Heart right ventricle (tissue), 16 donors: ENCODE measurements at regions not wholly inside any gene's neighbourhood (a gene's known extent, or its start where the extent isn't known, plus 50 kb on each side); places are given as distances from the start of the nearest gene placed in this dataset.

Source experiments
- ATAC-seq, 8 donors: fragments of 200-7000 bp; cut with Tn5 transposase; one replicate each; pipeline ENCODE4 v1.9.1; 2020; ENCODE audit warnings: mild to moderate bottlenecking in 8 of 8, moderate library complexity in 8 of 8, moderate number of reproducible peaks in 1 of 8
- DNase-seq, 2 donors: peaks; one replicate each; pipeline ENCODE4 v3.0.0-alpha.2; 2020
- H3K27ac ChIP-seq, 10 donors: fragments of 200-600 bp; sonication (generic) in 2 of 10; one replicate each; pipeline versions ENCODE4 v1.5.0 to v1.8.0; 2020 to 2022; ENCODE audit warnings: mild to moderate bottlenecking in 3 of 10
- H3K27me3 ChIP-seq, 7 donors: fragments of 200-600 bp; one replicate each; pipeline ENCODE4 v1.8.0; 2021 to 2022; ENCODE audit warnings: mild to moderate bottlenecking in 2 of 7
- H3K36me3 ChIP-seq, 9 donors: fragments of 200-600 bp; sonication (generic) in 1 of 9; one replicate each; pipeline versions ENCODE4 v1.5.0 to v1.8.0; 2020 to 2022; ENCODE audit warnings: mild to moderate bottlenecking in 2 of 9
- H3K4me1 ChIP-seq, 9 donors: fragments of 200-600 bp; sonication (generic) in 1 of 9; one replicate each; pipeline versions ENCODE4 v1.5.0 to v1.8.0; 2020 to 2022; ENCODE audit warnings: mild to moderate bottlenecking in 4 of 9
- H3K4me3 ChIP-seq, 10 donors: fragments of 200-600 bp; sonication (generic) in 2 of 10; one replicate each; pipeline versions ENCODE4 v1.5.0 to v1.8.0; 2020 to 2022; ENCODE audit warnings: mild to moderate bottlenecking in 7 of 10, moderate library complexity in 2 of 10
- H3K9me3 ChIP-seq, 11 donors: fragments of 200-600 bp in 10 of 11; sonication (generic) in 2 of 11; one replicate each; pipeline versions ENCODE4 v1.5.0 to v1.8.0; 2013 to 2022; ENCODE audit warnings: mild to moderate bottlenecking in 2 of 11, control low read depth in 1 of 11, moderate library complexity in 1 of 11
- CTCF ChIP-seq, 9 donors: fragments of 200-600 bp; sonication (generic) in 2 of 9; IDR thresholded peaks; one replicate each; pipeline versions ENCODE4 v1.5.0 to v1.8.0; 2021 to 2022; ENCODE audit warnings: antibody characterized with exemption in 9 of 9, mild to moderate bottlenecking in 5 of 9, moderate library complexity in 1 of 9
- WGBS, 2 donors: extraction: QIAGEN DNeasy Blood & Tissue Kit; methylation state at CpG; one replicate each; pipeline ENCODE4 v1.1.7; 2013; ENCODE audit warnings: inconsistent platforms in 1 of 2; 5-methylcytosine and 5-hydroxymethylcytosine counted together
- intact Hi-C, 10 donors: fragments of 100-400 bp; cut with DNase I; formaldehyde crosslinking; loops; one replicate each; pipeline versions ENCODE4 v1.11.1 to v1.14.2; 2022
- donor health status: Arrhythmogenic right ventricular cardiomyopathy.
- donor health status: ischemic (EF 13 %, LVEDD 7.1; RV severe dilation, severe dysfunction).
- donor health status: healthy with polysubstance abuse.
- donor health status: DM: no; HTN: yes; CAD: no.
- donor health status: DM: no; HTN: no; CAD: no.
- donor health status: ischemic (EF 25% LVEDD 6.9; RV normal size, moderate dysfunction).
- donor health status: ischemic (EF 25% LVEDD 5.7; RV mildly dilated, moderate dysfunction).
- donor health status: healthy.
- donor health status: DM: yes; HTN: yes; CAD: no.
- donor health status: Ischemic cardiomyopathy.
- donor health status: ischemic (EF 35%, LVEDD 5.7; RV mildly dilated, moderate dysfunction).
- donor health status: nonischemic (EF 11% LVEDD 7.7; RV severe dilation, severe dysfunction).
- donor health status: DM: yes; HTN: yes; CAD: no.
- donor health status: PGD.
- donor health status: ischemic (EF 29% LVEDD 5.4; RV normal size, mild dysfunction).
- donor health status: nonischemic (EF 23%, LVEDD 6.1; RV moderate dilation, normal function).

- Histone ChIP-seq H3K4me1 (peaks cover 0 to 3% (median 0%) of the 10 kb centered on the region in 9 donors), H3K27me3 (no peaks in the 10 kb centered on the region), H3K4me3 (no peak overlapping the region), H3K27ac (peak overlapping the region in 1 of 10 donors; percentile 10), H3K36me3 (no peaks in the 10 kb centered on the region), H3K9me3 (peaks cover 0 to 3% (median 0%) of the 10 kb centered on the region in 11 donors)
- ATAC-seq (peak in 4 of 8 donors; percentile 50 to 65 (median 64)), DNase-seq (no peak)
- intact Hi-C loops: no loop called here
- no peak for TF ChIP-seq CTCF (IDR thresholded peaks at IDR 0.05)
- WGBS, 2 donors: 75 to 78% methylated on average over 4 of the region's 4 CpGs
Measured at GRCh38 chr3:31371484-31372177, 161.1 kb upstream of the STT3B start.

GRCh38 chr3:31373681-31374080 is 159.0 kb upstream of the STT3B start:
- DNase-seq (no peak), ATAC-seq (no peak)
- WGBS, 2 donors: 92 to 95% methylated on average over 3 of the region's 3 CpGs
- no peak overlapping the region for H3K4me3 ChIP-seq
- intact Hi-C loops: no loop called here
- H3K9me3 ChIP-seq: no peaks in the 10 kb centered on the region
- no peaks in the 10 kb centered on the region for H3K36me3 ChIP-seq
- H3K27me3 ChIP-seq: no peaks in the 10 kb centered on the region
- H3K27ac ChIP-seq: no peak overlapping the region
- no peak for TF ChIP-seq CTCF (IDR thresholded peaks at IDR 0.05)
- peaks cover 0 to 3% (median 0%) of the 10 kb centered on the region in 9 donors for H3K4me1 ChIP-seq

DNA sequence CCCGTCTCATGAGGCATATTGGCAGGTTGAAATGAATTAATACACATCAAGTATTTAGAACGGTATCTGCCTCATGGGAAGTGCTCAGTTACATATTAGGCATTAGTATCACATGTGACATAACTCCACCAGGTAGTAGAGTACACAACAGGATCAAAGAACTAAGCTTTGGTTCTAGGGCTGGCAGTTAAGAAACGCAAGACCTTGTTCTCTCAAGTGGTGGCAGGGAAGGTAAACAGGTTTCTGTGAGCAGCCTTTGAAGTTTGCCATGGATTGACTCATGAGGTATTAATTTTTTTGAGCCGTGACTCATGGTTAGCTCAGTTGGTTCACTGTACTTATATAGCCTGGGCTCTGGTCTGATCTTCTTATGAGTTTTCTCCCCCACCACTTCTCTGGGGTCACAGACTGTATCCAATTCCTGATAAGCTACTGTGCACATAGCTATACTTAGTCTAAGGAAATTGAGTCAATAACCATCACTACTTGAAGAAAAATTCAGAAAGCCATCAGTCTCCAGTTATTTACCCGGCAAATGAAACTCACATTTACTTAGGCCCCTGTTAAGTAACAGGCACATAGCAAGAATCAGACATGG is 155.6 kb upstream of the STT3B start:
- intact Hi-C loops: no loop called here
- 91 to 93% methylated on average over 5 of the region's 5 CpGs for WGBS, 2 donors

DNA sequence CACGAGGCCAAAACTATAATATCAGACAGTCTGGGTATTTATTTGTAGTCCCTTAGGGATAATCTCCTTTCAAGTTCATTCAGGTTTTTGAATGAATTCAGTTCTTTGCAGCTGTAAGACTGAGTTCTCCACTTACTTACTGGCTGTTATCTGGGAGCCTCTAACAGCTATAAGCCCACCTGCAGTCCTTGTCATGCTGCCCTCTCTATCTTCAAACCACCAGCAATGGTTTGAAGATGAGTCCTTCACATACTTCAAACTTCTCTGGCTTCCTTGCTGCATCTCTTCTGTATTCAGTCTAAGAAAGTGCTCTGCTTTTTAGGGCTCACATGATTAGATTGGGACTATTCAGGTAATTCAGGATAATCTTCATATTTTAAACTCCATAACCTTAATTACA is 154.5 kb upstream of the STT3B start:
- H3K4me3 ChIP-seq: no peak overlapping the region
- H3K36me3 ChIP-seq: no peaks in the 10 kb centered on the region
- no peaks in the 10 kb centered on the region for H3K27me3 ChIP-seq
- ATAC-seq (no peak), DNase-seq (no peak)
- no peaks in the 10 kb centered on the region for H3K4me1 ChIP-seq
- 80 to 83% methylated on average over 1 of the region's 1 CpG for WGBS, 2 donors
- H3K27ac ChIP-seq: no peak overlapping the region
- no peaks in the 10 kb centered on the region for H3K9me3 ChIP-seq
- no peak for TF ChIP-seq CTCF (IDR thresholded peaks at IDR 0.05)
- intact Hi-C loops: no loop called here

More for the DNA sequence above, 155.6 kb upstream of the STT3B start:
- Histone ChIP-seq H3K9me3 (no peaks in the 10 kb centered on the region), H3K4me1 (no peaks in the 10 kb centered on the region), H3K36me3 (no peaks in the 10 kb centered on the region), H3K4me3 (no peak overlapping the region), H3K27ac (no peak overlapping the region), H3K27me3 (no peaks in the 10 kb centered on the region)
- no peak for DNase-seq
- TF ChIP-seq CTCF (IDR thresholded peaks at IDR 0.05): no peak
- ATAC-seq: no peak
